ENCODE measurements at regions not wholly inside any gene's neighbourhood (a gene's known extent, or its start where the extent isn't known, plus 50 kb on each side); places are given as distances from the start of the nearest gene placed in this dataset.

GRCh38 chr12:89129167-89129870, 223.0 kb downstream of the DUSP6 start:
- ATAC-seq (ENCODE audit: low FRiP score): no peak
- no peak for DNase-seq (ENCODE audit: low spot score)
- TF ChIP-seq CTCF (IDR thresholded peaks at IDR 0.05): no peak

GRCh38 chr12:89126712-89127111, 225.6 kb downstream of the DUSP6 start:
- DNase-seq (ENCODE audit: low spot score) (no peak), ATAC-seq (ENCODE audit: low FRiP score) (no peak)
- no peak for TF ChIP-seq CTCF (IDR thresholded peaks at IDR 0.05)

GRCh38 chr12:89122852-89123251, 229.4 kb downstream of the DUSP6 start:
- TF ChIP-seq CTCF (IDR thresholded peaks at IDR 0.05): no peak
- DNase-seq (ENCODE audit: low spot score): no peak
- no peak for ATAC-seq (ENCODE audit: low FRiP score)

GRCh38 chr12:89117448-89118034, 234.8 kb downstream of the DUSP6 start:
- TF ChIP-seq CTCF (IDR thresholded peaks at IDR 0.05): no peak
- DNase-seq (ENCODE audit: low spot score): no peak
- no peak for ATAC-seq (ENCODE audit: low FRiP score)

- DNase-seq (ENCODE audit: low spot score): no peak
- no peak for TF ChIP-seq CTCF (IDR thresholded peaks at IDR 0.05)
- no peak for ATAC-seq (ENCODE audit: low FRiP score)
These were observed 240.3 kb downstream of the DUSP6 start for GRCh38 chr12:89111964-89112363.

- ATAC-seq (ENCODE audit: low FRiP score): no peak
- no peak for TF ChIP-seq CTCF (IDR thresholded peaks at IDR 0.05)
- no peak for DNase-seq (ENCODE audit: low spot score)
These were observed 244.0 kb downstream of the DUSP6 start for GRCh38 chr12:89108265-89108664.

- DNase-seq (ENCODE audit: low spot score) (no peak), ATAC-seq (ENCODE audit: low FRiP score) (no peak)
- no peak for TF ChIP-seq CTCF (IDR thresholded peaks at IDR 0.05)
These were observed 245.4 kb downstream of the DUSP6 start for GRCh38 chr12:89106950-89107349.
